ENCODE measurements at regions not wholly inside any gene's neighbourhood (a gene's known extent, or its start where the extent isn't known, plus 50 kb on each side); places are given as distances from the start of the nearest gene placed in this dataset.
A peak's percentile ranks its signal among the peaks of the same experiment; 100 is the strongest.
"Not testable (repeated sequence)": the region's sequence is repeated elsewhere in the genome, so short reads cannot be mapped to it uniquely, and the experiment has no call there.

GRCh38 chr2:65613968-65614555, 181.7 kb upstream of the SPRED2 start:
- no peaks in the 10 kb centered on the region for H3K36me3 Mint-ChIP-seq (ENCODE audit: low read depth)
- ATAC-seq, result no peak
- no peak overlapping the region for H3K27ac Mint-ChIP-seq
- no peak for DNase-seq
- no peaks in the 10 kb centered on the region for H3K9me3 Mint-ChIP-seq
- no peaks in the 10 kb centered on the region for H3K4me1 Mint-ChIP-seq
- no peak overlapping the region for H3K4me3 Mint-ChIP-seq
- H3K27me3 Mint-ChIP-seq, result no peaks in the 10 kb centered on the region

GRCh38 chr2:65611488-65611887, 179.1 kb upstream of the SPRED2 start:
- no peaks in the 10 kb centered on the region for H3K9me3 Mint-ChIP-seq
- no peak overlapping the region for H3K27ac Mint-ChIP-seq
- H3K36me3 Mint-ChIP-seq (ENCODE audit: low read depth), result no peaks in the 10 kb centered on the region
- no peaks in the 10 kb centered on the region for H3K27me3 Mint-ChIP-seq
- peaks cover 9% of the 10 kb centered on the region for H3K4me1 Mint-ChIP-seq
- H3K4me3 Mint-ChIP-seq, result no peak overlapping the region
- DNase-seq, result no peak
- no peak for ATAC-seq

- Mint-ChIP-seq H3K27ac (no peak overlapping the region), H3K27me3 (no peaks in the 10 kb centered on the region), H3K9me3 (no peaks in the 10 kb centered on the region), H3K4me1 (peaks cover 25% of the 10 kb centered on the region), H3K36me3 (ENCODE audit: low read depth) (no peaks in the 10 kb centered on the region), H3K4me3 (no peak overlapping the region)
- ATAC-seq (no peak), DNase-seq (no peak)
These were observed 176.5 kb upstream of the SPRED2 start for GRCh38 chr2:65608916-65609315.

- H3K27me3 Mint-ChIP-seq, result no peaks in the 10 kb centered on the region
- ATAC-seq (no peak), DNase-seq (no peak)
- peaks cover 25% of the 10 kb centered on the region for H3K4me1 Mint-ChIP-seq
- H3K9me3 Mint-ChIP-seq, result no peaks in the 10 kb centered on the region
- no peak overlapping the region for H3K4me3 Mint-ChIP-seq
- H3K27ac Mint-ChIP-seq, result no peak overlapping the region
- no peaks in the 10 kb centered on the region for H3K36me3 Mint-ChIP-seq (ENCODE audit: low read depth)
These were observed 176.1 kb upstream of the SPRED2 start for GRCh38 chr2:65608466-65608865.

- peaks cover 25% of the 10 kb centered on the region for H3K4me1 Mint-ChIP-seq
- no peaks in the 10 kb centered on the region for H3K36me3 Mint-ChIP-seq (ENCODE audit: low read depth)
- no peak overlapping the region for H3K27ac Mint-ChIP-seq
- DNase-seq (no peak), ATAC-seq (no peak)
- H3K27me3 Mint-ChIP-seq, result no peaks in the 10 kb centered on the region
- no peak overlapping the region for H3K4me3 Mint-ChIP-seq
- H3K9me3 Mint-ChIP-seq, result no peaks in the 10 kb centered on the region
These were observed 175.4 kb upstream of the SPRED2 start for GRCh38 chr2:65607662-65608305.

- Mint-ChIP-seq H3K9me3 (no peaks in the 10 kb centered on the region), H3K36me3 (ENCODE audit: low read depth) (no peaks in the 10 kb centered on the region), H3K27ac (peak overlapping the region; percentile 53), H3K4me1 (peaks cover 25% of the 10 kb centered on the region), H3K27me3 (no peaks in the 10 kb centered on the region), H3K4me3 (no peak overlapping the region)
- ATAC-seq (no peak), DNase-seq (no peak)
These were observed 173.3 kb upstream of the SPRED2 start for GRCh38 chr2:65605743-65606058.

- Mint-ChIP-seq H3K4me3 (no peak overlapping the region), H3K4me1 (peaks cover 25% of the 10 kb centered on the region), H3K27ac (no peak overlapping the region), H3K36me3 (ENCODE audit: low read depth) (no peaks in the 10 kb centered on the region), H3K27me3 (no peaks in the 10 kb centered on the region), H3K9me3 (no peaks in the 10 kb centered on the region)
- DNase-seq (no peak), ATAC-seq (no peak)
These were observed 172.8 kb upstream of the SPRED2 start for GRCh38 chr2:65605058-65605742.

- ATAC-seq, result no peak
- Mint-ChIP-seq H3K4me3 (no peak overlapping the region), H3K36me3 (ENCODE audit: low read depth) (no peaks in the 10 kb centered on the region), H3K27ac (no peak overlapping the region), H3K9me3 (no peaks in the 10 kb centered on the region), H3K27me3 (no peaks in the 10 kb centered on the region), H3K4me1 (peaks cover 25% of the 10 kb centered on the region)
- DNase-seq, result no peak
These were observed 171.8 kb upstream of the SPRED2 start for GRCh38 chr2:65604246-65604645.

GRCh38 chr2:65602603-65603235, 170.3 kb upstream of the SPRED2 start:
- no peak for ATAC-seq
- Mint-ChIP-seq H3K36me3 (ENCODE audit: low read depth) (no peaks in the 10 kb centered on the region), H3K4me1 (peaks cover 25% of the 10 kb centered on the region), H3K27ac (no peak overlapping the region), H3K27me3 (no peaks in the 10 kb centered on the region), H3K9me3 (no peaks in the 10 kb centered on the region), H3K4me3 (no peak overlapping the region)
- DNase-seq, result no peak

- not testable (repeated sequence) for DNase-seq; H3K4me3 Mint-ChIP-seq; ATAC-seq; H3K9me3 Mint-ChIP-seq; H3K36me3 Mint-ChIP-seq (ENCODE audit: low read depth); H3K27me3 Mint-ChIP-seq; H3K27ac Mint-ChIP-seq; H3K4me1 Mint-ChIP-seq
These were observed 168.5 kb upstream of the SPRED2 start for GRCh38 chr2:65600871-65601270.

- H3K4me1 Mint-ChIP-seq; H3K4me3 Mint-ChIP-seq; DNase-seq; H3K36me3 Mint-ChIP-seq (ENCODE audit: low read depth); H3K9me3 Mint-ChIP-seq; H3K27ac Mint-ChIP-seq; ATAC-seq; H3K27me3 Mint-ChIP-seq: not testable (repeated sequence)
These were observed 168.0 kb upstream of the SPRED2 start for GRCh38 chr2:65600351-65600750.

GRCh38 chr2:65599693-65600092, 167.3 kb upstream of the SPRED2 start:
- Mint-ChIP-seq H3K9me3 (peaks cover 4% of the 10 kb centered on the region), H3K27ac (no peak overlapping the region), H3K4me1 (peaks cover 3% of the 10 kb centered on the region), H3K27me3 (no peaks in the 10 kb centered on the region), H3K4me3 (no peak overlapping the region), H3K36me3 (ENCODE audit: low read depth) (no peaks in the 10 kb centered on the region)
- ATAC-seq, result no peak
- no peak for DNase-seq

GRCh38 chr2:65598996-65599395, 166.6 kb upstream of the SPRED2 start:
- Mint-ChIP-seq H3K36me3 (ENCODE audit: low read depth) (no peaks in the 10 kb centered on the region), H3K4me3 (no peak overlapping the region), H3K27me3 (no peaks in the 10 kb centered on the region), H3K9me3 (peaks cover 4% of the 10 kb centered on the region), H3K4me1 (no peaks in the 10 kb centered on the region), H3K27ac (no peak overlapping the region)
- DNase-seq, result no peak
- no peak for ATAC-seq

- no peak overlapping the region for H3K27ac Mint-ChIP-seq
- no peaks in the 10 kb centered on the region for H3K27me3 Mint-ChIP-seq
- H3K4me1 Mint-ChIP-seq, result no peaks in the 10 kb centered on the region
- ATAC-seq (no peak), DNase-seq (no peak)
- no peak overlapping the region for H3K4me3 Mint-ChIP-seq
- H3K36me3 Mint-ChIP-seq (ENCODE audit: low read depth), result no peaks in the 10 kb centered on the region
- peaks cover 4% of the 10 kb centered on the region for H3K9me3 Mint-ChIP-seq
These were observed 165.9 kb upstream of the SPRED2 start for GRCh38 chr2:65598264-65598663.

GRCh38 chr2:65595630-65596029, 163.2 kb upstream of the SPRED2 start:
- Mint-ChIP-seq H3K27me3 (no peaks in the 10 kb centered on the region), H3K36me3 (ENCODE audit: low read depth) (no peaks in the 10 kb centered on the region), H3K4me1 (no peaks in the 10 kb centered on the region), H3K4me3 (no peak overlapping the region), H3K9me3 (peaks cover 4% of the 10 kb centered on the region), H3K27ac (no peak overlapping the region)
- no peak for ATAC-seq
- no peak for DNase-seq

Measured in activated naive CD8-positive, alpha-beta T cell treated with anti-CD3 and anti-CD28 coated beads, Interleukin-2, amount 50 U/mL, for 24 hours (primary cell).